Urinary bladder (tissue), 3 donors: ENCODE measurements at regions not wholly inside any gene's neighbourhood (a gene's known extent, or its start where the extent isn't known, plus 50 kb on each side); places are given as distances from the start of the nearest gene placed in this dataset.

Experiments used
- DNase-seq: peaks from one replicate; pipeline ENCODE4 v3.0.0-alpha.2; 2015; ENCODE audit errors: extremely low spot score
- H3K27ac ChIP-seq: one replicate; pipeline ENCODE4 v1.5.1; 2013; ENCODE audit warnings: low read depth, mild to moderate bottlenecking, moderate library complexity
- H3K36me3 ChIP-seq: one replicate; pipeline ENCODE4 v1.6.1; 2013; ENCODE audit warnings: mild to moderate bottlenecking, moderate library complexity; ENCODE audit not compliant: insufficient read depth
- H3K4me1 ChIP-seq: one replicate; pipeline ENCODE4 v1.6.1; 2013; ENCODE audit warnings: mild to moderate bottlenecking, moderate library complexity; ENCODE audit not compliant: insufficient read depth
- H3K4me3 ChIP-seq: one replicate; pipeline ENCODE4 v1.5.1; 2013; ENCODE audit warnings: low read depth, low read length
- WGBS: extraction: QIAGEN DNeasy Blood & Tissue Kit; methylation state at CpG from one replicate; pipeline ENCODE4 v1.1.7; 2013; 5-methylcytosine and 5-hydroxymethylcytosine counted together
- donor health status: healthy with polysubstance abuse.
- donor health status: healthy.

DNA sequence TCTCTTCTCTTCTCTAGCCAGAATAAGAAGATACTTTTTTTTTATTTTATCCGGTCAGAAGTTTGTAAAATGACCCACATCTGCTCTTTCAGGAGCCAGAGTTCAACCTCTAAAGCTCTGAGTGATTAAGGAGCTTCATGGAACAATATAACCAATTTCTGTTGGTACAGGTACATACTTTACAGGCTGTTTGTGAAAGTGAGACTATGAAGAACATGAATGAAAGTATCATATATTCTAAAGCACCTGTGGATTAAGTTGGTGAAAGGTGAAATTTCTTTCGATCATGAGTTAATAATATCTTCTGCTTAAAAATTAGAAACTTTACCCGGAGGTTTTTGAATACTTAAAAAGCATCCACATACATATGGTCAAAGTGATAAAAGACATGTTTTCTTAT, 65.2 kb downstream of the DMRT2 start:
- 62% methylated on average over 3 of the region's 3 CpGs for WGBS
- no peak for DNase-seq
- Histone ChIP-seq H3K4me1 (no peaks in the 10 kb centered on the region), H3K36me3 (no peaks in the 10 kb centered on the region), H3K27ac (no peak overlapping the region), H3K4me3 (no peak overlapping the region)

DNA sequence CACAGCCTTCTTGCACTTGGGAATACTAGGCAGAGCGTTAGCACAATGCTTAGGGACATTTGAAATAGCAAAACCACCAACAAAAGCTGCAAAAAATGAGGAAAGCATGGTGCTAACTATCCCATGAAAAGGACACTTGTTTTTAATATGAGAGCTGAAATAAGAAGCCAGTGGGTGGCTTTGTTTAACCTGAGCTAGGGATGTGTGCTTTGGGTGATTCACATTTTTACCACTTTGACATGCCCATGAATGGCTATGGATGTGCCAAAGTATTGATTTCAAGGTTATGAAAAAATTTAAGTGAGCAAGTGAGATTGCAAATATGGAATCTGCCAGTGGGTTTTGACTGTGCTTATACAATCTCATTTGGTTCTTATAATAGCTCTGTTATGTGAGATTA, 67.3 kb downstream of the DMRT2 start:
- H3K4me1 ChIP-seq = no peaks in the 10 kb centered on the region
- H3K27ac ChIP-seq = no peak overlapping the region
- WGBS = 89% methylated on average over 1 of the region's 1 CpG
- no peak overlapping the region for H3K4me3 ChIP-seq
- DNase-seq = no peak
- H3K36me3 ChIP-seq = no peaks in the 10 kb centered on the region

DNA sequence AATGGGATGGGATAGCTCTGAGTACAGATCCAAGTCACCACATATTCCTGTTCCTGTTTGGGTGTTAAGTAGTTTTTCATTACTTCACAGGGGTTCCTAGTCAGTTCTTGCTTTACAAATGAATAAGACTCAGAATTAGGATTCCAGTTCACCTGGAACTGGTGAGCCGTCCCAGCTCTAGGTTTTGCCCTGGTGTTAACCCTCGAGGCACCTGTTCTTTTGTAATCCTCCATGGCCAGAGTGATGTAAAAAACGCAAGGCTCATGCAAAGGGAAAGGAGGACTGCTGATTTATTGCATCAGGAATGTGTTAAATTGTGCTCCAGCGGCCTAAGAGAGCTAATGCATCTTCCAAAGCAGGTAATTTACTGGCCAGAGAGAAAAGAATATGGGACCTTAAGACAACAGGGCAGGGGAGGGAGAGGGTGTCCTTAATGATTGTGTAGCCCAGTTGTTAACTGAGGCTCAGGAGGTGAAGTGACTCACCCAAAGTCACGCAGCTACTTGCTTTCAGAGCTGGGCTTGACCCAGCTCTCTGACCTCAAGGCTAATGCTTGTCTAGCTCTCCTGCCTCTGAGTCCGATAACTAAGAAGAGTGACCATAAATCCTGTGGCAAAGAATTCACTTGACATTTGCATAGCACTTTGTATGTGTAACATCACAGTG, 70.5 kb downstream of the DMRT2 start:
- WGBS = 42% methylated on average over 6 of the region's 6 CpGs

DNA sequence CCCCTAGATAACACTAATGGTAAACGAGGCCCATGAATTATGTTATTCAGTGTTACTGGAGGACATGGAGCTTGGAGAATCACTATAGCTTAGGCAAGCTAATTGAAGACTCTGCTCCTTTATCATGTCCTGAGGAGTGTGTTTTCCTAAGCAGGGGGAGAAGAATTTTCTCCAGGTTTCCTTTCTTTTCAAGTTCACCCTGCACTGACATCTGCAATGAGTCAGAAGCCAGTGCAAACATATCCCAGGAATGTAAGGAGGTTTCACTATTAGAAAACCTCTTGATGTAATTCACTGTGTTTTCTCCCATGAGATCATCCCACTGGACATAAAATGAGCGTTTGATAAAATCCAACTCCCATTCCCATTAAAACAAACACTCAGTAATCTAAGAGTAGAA, 75.6 kb downstream of the DMRT2 start:
- no peak for DNase-seq
- H3K27ac ChIP-seq = no peak overlapping the region
- 32% methylated on average over 2 of the region's 2 CpGs for whole genome bisulfite sequencing

More for the DNA sequence above, 70.5 kb downstream of the DMRT2 start:
- H3K4me3 ChIP-seq = no peak overlapping the region
- no peak for DNase-seq
- no peak overlapping the region for H3K27ac ChIP-seq
- H3K36me3 ChIP-seq = no peaks in the 10 kb centered on the region
- H3K4me1 ChIP-seq = no peaks in the 10 kb centered on the region

DNA sequence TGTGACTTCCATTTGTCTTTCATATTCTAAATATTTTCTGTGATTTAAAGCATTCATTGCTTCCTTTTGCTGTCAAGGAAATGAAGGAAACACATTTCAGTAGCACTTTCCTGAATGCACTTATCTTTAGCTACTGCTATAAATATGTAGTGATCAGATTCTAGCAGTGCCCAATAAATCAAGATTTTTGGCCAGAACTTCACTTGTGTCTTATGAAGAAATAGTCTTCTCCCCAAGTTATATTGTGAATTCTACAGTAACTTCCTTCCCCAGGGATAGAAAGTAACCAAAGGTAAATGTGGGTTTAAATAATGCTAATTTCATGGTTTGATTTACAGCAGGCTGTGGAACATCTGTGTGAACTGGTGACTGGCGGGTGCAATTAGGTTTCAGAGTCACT, 77.9 kb downstream of the DMRT2 start:
- no peak overlapping the region for H3K4me3 ChIP-seq
- no peak for DNase-seq
- no peak overlapping the region for H3K27ac ChIP-seq
- no peaks in the 10 kb centered on the region for H3K4me1 ChIP-seq
- WGBS = 72% methylated on average over 1 of the region's 1 CpG
- no peaks in the 10 kb centered on the region for H3K36me3 ChIP-seq

More for the DNA sequence above, 75.6 kb downstream of the DMRT2 start:
- Histone ChIP-seq H3K36me3 (no peaks in the 10 kb centered on the region), H3K4me1 (no peaks in the 10 kb centered on the region), H3K4me3 (no peak overlapping the region)

DNA sequence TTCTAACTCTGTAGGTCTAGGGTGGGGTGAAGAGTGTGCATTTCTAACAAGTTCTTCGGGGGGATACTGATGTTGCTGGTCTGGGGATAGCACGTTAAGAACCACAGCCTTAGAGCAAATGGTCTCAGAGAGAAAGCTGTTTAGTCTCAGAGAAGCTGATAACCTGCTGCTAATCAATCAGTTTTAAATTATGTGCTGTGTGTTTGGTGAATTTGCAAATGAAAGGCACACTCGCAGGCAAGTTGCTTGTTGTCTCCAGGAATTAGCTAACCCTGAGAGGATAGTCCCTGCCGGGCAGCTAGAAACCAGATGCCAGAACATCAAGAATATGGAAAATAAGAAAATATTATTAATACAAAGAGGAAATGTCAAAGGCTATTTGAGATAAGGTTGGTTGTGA, 79.2 kb downstream of the DMRT2 start:
- Histone ChIP-seq H3K4me3 (no peak overlapping the region), H3K4me1 (no peaks in the 10 kb centered on the region), H3K36me3 (no peaks in the 10 kb centered on the region), H3K27ac (no peak overlapping the region)
- no peak for DNase-seq
- WGBS = 17% methylated on average over 4 of the region's 4 CpGs

DNA sequence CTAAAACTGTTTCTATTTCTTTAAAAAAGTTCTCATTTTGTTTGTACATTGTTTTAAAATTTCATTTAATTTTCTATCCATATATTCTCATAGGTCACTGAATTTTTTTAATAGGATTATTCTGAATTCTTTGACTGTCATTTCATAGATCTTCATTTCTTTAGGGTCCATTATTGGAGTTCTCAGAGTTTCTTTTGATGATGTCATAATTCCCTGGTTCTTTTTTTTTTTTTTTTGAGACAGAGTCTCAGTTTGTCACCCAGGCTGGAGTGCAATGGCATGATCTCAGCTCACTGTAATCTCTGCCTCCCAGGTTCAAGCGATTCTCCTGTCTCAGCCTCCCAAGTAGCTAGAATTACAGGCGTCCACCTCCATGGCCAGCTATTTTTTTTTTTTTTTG, 89.9 kb downstream of the DMRT2 start:
- WGBS = 88% methylated on average over 2 of the region's 2 CpGs
- Histone ChIP-seq H3K4me1 (no peaks in the 10 kb centered on the region), H3K4me3 (no peak overlapping the region), H3K36me3 (no peaks in the 10 kb centered on the region), H3K27ac (no peak overlapping the region)
- DNase-seq = no peak

DNA sequence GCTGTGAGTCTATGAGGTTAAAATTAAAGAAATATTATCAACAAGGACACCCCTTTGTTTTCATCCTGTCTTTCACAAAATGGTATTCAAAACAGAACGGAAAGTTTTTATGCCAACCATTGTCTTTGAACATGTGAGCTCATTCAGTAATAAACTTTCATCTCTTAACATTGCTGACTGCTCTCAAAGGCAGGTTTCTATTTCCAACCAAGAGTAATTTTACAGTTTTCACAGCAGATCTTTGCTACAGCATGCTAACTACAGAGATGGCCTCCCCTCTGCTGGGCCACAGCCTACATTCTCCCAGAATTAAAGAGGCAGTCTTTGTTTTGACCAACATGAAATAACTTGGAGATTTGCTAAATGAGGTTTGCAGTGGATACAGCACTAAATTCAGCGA, 101.5 kb downstream of the DMRT2 start:
- 72% methylated on average over 2 of the region's 2 CpGs for WGBS
- H3K27ac ChIP-seq = no peak overlapping the region
- no peak for DNase-seq
- H3K4me1 ChIP-seq = no peaks in the 10 kb centered on the region
- no peaks in the 10 kb centered on the region for H3K36me3 ChIP-seq
- no peak overlapping the region for H3K4me3 ChIP-seq

DNA sequence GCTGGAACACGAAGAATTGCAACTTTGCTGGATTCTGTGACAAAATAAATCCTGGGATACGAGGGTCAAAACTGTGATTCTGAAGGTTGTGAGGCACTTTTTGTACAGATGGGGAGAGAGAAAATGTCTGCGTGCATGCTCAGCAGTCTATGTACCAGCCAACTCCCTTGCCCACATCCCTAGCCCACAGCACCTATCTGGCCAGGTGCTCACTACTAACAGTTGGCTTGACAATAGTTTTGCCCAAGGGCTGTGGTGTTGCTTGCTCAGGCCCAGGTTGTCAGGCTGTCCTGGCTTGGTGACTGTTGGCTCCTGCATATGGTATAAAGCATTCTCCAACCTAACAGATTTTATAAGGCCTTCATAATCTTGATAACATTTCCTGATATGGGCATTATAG, 102.0 kb downstream of the DMRT2 start:
- Histone ChIP-seq H3K27ac (no peak overlapping the region), H3K36me3 (no peaks in the 10 kb centered on the region), H3K4me3 (no peak overlapping the region), H3K4me1 (no peaks in the 10 kb centered on the region)
- no peak for DNase-seq
- 67% methylated on average over 3 of the region's 3 CpGs for WGBS

DNA sequence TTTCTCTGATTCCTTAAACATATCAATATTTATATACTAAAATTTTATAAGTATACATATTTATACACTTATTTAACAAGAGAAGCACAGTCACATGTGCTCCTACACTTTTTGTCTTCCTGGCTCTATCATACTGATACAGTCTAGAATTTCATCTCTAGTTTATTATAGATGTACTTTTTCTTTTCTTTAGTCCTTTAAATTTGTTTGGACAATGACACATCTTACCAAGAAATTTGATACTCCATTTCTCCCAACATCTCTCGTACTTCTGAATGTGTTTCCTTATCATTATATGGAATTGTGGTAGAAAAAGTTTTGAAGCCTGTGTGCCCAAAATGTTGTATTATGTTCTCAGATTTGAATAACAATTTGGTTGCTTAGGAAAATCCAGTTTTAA, 104.6 kb downstream of the DMRT2 start:
- 39% methylated on average over 1 of the region's 1 CpG for WGBS
- H3K27ac ChIP-seq = no peak overlapping the region
- no peak overlapping the region for H3K4me3 ChIP-seq
- no peaks in the 10 kb centered on the region for H3K36me3 ChIP-seq
- no peak for DNase-seq
- no peaks in the 10 kb centered on the region for H3K4me1 ChIP-seq

DNA sequence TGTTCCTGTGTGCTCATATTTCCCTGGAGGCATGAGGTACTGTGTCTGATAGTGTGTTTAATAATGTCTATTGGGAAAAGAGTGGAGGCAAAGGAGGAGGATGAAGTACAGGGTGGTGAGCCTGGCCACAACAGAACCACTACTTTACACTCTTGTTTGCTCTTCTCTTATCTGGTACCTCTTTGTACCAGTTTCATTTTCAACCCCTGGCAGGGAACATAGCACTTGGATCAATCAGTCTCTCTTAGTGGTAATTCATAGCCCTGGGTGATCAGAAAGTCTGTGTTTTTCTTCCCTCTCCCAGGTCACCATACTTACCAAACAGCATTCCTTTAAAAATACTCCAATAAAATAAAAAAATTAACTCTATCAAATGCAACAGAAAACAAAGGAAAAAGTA, 105.4 kb downstream of the DMRT2 start:
- no peaks in the 10 kb centered on the region for H3K36me3 ChIP-seq
- no peaks in the 10 kb centered on the region for H3K4me1 ChIP-seq
- H3K4me3 ChIP-seq = no peak overlapping the region
- H3K27ac ChIP-seq = no peak overlapping the region
- DNase-seq = no peak

DNA sequence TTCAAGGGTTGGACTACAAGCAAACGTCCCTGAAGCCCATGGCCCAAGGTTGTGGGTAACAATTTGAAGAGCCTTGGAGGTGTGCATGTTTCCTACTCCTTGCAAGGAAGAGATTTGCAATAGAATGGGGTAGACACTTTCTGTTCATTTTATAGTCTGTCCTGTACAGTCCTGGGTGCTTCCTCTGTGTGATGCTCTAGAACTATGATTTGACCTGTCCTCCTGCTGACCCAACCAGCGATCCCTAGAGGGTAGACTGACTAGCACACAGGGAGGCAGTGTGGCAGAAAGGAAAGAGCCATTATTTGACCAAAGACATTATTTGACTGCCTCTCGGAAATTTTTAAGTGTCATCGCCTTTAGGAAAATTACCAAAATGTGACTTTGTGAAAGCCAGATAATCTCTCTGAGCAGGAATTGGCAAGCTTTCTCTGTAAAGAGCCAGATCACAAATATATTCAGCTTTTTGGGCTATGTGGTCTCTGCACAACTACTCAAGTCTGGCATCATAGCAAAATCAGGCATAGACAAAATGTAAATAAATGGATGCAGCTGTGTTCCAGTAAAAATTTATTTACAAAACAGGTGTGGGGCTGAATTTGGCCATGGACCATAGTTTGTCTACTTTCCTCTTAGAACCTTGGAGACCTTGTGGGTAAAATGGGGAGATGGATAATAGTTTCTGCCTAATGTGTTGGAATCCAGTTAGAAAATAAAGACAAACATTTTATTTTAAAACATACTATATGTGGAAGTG, 106.8 kb downstream of the DMRT2 start:
- WGBS = 79% methylated on average over 4 of the region's 4 CpGs
- no peaks in the 10 kb centered on the region for H3K4me1 ChIP-seq
- no peaks in the 10 kb centered on the region for H3K36me3 ChIP-seq
- no peak overlapping the region for H3K4me3 ChIP-seq
- no peak overlapping the region for H3K27ac ChIP-seq
- DNase-seq = no peak

DNA sequence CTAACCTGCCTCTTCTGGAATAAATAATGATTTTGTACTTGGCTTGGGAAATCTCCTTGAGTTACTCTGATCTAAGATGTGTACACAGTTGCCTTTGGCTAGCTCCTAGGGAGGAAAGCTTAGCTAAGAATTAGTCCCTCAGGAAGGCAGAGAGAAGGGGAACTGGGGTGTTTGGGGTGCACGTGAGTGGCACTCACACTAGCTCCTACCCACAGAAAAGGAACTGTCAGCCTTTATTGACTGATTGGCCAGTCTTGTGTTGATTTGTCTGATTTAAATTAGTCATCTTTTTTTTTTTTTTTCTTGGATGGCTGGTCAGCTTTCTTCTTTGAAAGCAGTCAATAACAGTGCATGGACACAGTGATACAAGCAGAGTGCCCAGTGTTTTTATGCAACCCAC, 107.7 kb downstream of the DMRT2 start:
- no peak for DNase-seq
- Histone ChIP-seq H3K4me1 (no peaks in the 10 kb centered on the region), H3K36me3 (no peaks in the 10 kb centered on the region), H3K4me3 (no peak overlapping the region), H3K27ac (no peak overlapping the region)
- 68% methylated on average over 1 of the region's 1 CpG for WGBS

DNA sequence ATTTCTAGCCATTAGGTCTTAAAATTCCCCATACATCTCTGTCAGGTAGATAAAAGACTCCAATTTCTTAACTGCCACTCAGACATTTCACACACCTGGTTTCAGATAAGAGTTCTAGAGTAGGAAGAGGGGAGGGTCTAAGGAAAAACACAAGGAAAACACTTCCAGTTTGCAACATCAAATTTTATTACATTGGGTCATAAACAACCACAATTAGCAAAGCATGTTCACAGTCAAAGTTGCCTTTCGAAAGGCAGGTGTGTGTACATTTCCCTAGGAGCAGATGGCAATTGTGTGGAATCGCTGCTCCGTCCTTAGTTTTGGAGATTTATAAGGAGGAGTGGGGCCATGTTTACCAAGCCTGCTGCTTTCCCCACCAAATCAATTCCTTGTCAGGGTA, 120.8 kb downstream of the DMRT2 start:
- Histone ChIP-seq H3K4me1 (no peaks in the 10 kb centered on the region), H3K4me3 (no peak overlapping the region), H3K36me3 (no peaks in the 10 kb centered on the region), H3K27ac (no peak overlapping the region)
- WGBS = 71% methylated on average over 3 of the region's 3 CpGs
- no peak for DNase-seq
